CD4-positive, alpha-beta T cell (primary cell): ENCODE measurements at regions not wholly inside any gene's neighbourhood (a gene's known extent, or its start where the extent isn't known, plus 50 kb on each side); places are given as distances from the start of the nearest gene placed in this dataset.

ENCODE experiments used
- ATAC-seq: fragments of 200-7000 bp; cut with Tn5 transposase; one replicate; pipeline ENCODE4 v1.10.0; 2022; ENCODE audit warnings: mild to moderate bottlenecking; ENCODE audit not compliant: poor library complexity
- CTCF ChIA-PET: fragments of 350-600 bp; sonication (Branson Sonifier 250); formaldehyde crosslinking; loops from one replicate; lab custom pipeline; 2021; ENCODE audit warnings: antibody characterized with exemption, inconsistent platforms; lab: Charles Lee
- POLR2A ChIA-PET: fragments of 350-600 bp; sonication (Branson Sonifier 250); formaldehyde crosslinking; loops from one replicate; lab custom pipeline; 2021; ENCODE audit warnings: antibody characterized with exemption, inconsistent platforms; lab: Charles Lee
- DNase-seq, 14 experiments: peaks; one replicate each; pipeline ENCODE4 v3.0.0-alpha.2; 2013 to 2020; ENCODE audit warnings: mixed read lengths in 2 of 14
- H3K27ac ChIP-seq, 2 donors: one replicate each; pipeline versions ENCODE4 v1.5.1 to v1.7.0; 2013; ENCODE audit warnings: low read length in 2 of 2, low read depth in 1 of 2, mild to moderate bottlenecking in 1 of 2
- H3K27me3 ChIP-seq, 2 experiments: 1 replicate in 1 of 2; 2 replicates in 1 of 2; pipeline versions ENCODE4 v1.6.1 to v1.7.0; 2013; ENCODE audit warnings: low read length in 2 of 2, control low read depth in 1 of 2, mild to moderate bottlenecking in 1 of 2, moderate library complexity in 1 of 2; ENCODE audit not compliant: insufficient read depth in 2 of 2, control insufficient read depth in 1 of 2
- H3K36me3 ChIP-seq: one replicate; pipeline ENCODE4 v1.6.1; 2013; ENCODE audit warnings: low read length, control low read depth; ENCODE audit not compliant: insufficient read depth
- H3K4me1 ChIP-seq: one replicate; pipeline ENCODE4 v1.6.1; 2013; ENCODE audit warnings: low read length, control low read depth; ENCODE audit not compliant: insufficient read depth
- H3K4me3 ChIP-seq: one replicate; pipeline ENCODE4 v1.5.1; 2013; ENCODE audit warnings: mild to moderate bottlenecking, low read length, moderate library complexity
- H3K9me3 ChIP-seq, 2 experiments: 1 replicate in 1 of 2; 2 replicates in 1 of 2; pipeline versions ENCODE4 v1.6.1 to v1.7.0; 2013; ENCODE audit warnings: low read length in 2 of 2, mild to moderate bottlenecking in 2 of 2, control low read depth in 1 of 2, moderate library complexity in 1 of 2; ENCODE audit not compliant: control insufficient read depth in 1 of 2, insufficient read depth in 1 of 2
- H3K27ac Mint-ChIP-seq: one replicate; pipeline ENCODE4 v1.8.0; 2020; ENCODE audit warnings: mixed read lengths
- H3K27me3 Mint-ChIP-seq: one replicate; pipeline ENCODE4 v1.8.0; 2021; ENCODE audit warnings: mixed read lengths
- H3K36me3 Mint-ChIP-seq: one replicate; pipeline ENCODE4 v1.8.0; 2021; ENCODE audit warnings: low read depth, mixed read lengths
- H3K4me1 Mint-ChIP-seq: one replicate; pipeline ENCODE4 v1.8.0; 2021; ENCODE audit warnings: low read depth, mixed read lengths
- H3K4me3 Mint-ChIP-seq: one replicate; pipeline ENCODE4 v1.8.0; 2020; ENCODE audit warnings: mild to moderate bottlenecking, mixed read lengths
- H3K9me3 Mint-ChIP-seq: one replicate; pipeline ENCODE4 v1.8.0; 2020; ENCODE audit warnings: mixed read lengths
- CTCF ChIP-seq: fragments of 200-600 bp; IDR thresholded peaks from one replicate; pipeline ENCODE4 v1.8.0; 2022; ENCODE audit warnings: antibody characterized with exemption, mild to moderate bottlenecking
- intact Hi-C, 2 experiments: fragments of 100-400 bp; cut with DNase I in 1 of 2; cut with micrococcal nuclease in 1 of 2; formaldehyde crosslinking; loops; one replicate each; pipeline versions ENCODE4 v1.15.1 to v1.9.0; 2023 to 2025; cut with DNase I, micrococcal nuclease

- H3K4me1 Mint-ChIP-seq, result no peaks in the 10 kb centered on the region
- H3K27me3 Mint-ChIP-seq, result no peaks in the 10 kb centered on the region
- no peak for DNase-seq
- Histone ChIP-seq H3K4me3 (no peak overlapping the region), H3K9me3 (peaks cover 0 to 6% of the 10 kb centered on the region in 2 experiments), H3K36me3 (no peaks in the 10 kb centered on the region), H3K27me3 (no peaks in the 10 kb centered on the region), H3K27ac (no peak overlapping the region), H3K4me1 (no peaks in the 10 kb centered on the region)
- no peak overlapping the region for H3K27ac Mint-ChIP-seq
- TF ChIP-seq CTCF, result no peak
- no peaks in the 10 kb centered on the region for H3K36me3 Mint-ChIP-seq
- ATAC-seq, result no peak
- ChIA-PET CTCF (no interaction called here), POLR2A (no interaction called here)
- peaks cover 8% of the 10 kb centered on the region for H3K9me3 Mint-ChIP-seq
- no peak overlapping the region for H3K4me3 Mint-ChIP-seq
- intact Hi-C loops, result no loop called here
These were observed 980.6 kb downstream of the REEP3 start for GRCh38 chr10:64501807-64502206.

- Mint-ChIP-seq H3K27ac (no peak overlapping the region), H3K9me3 (peaks cover 3% of the 10 kb centered on the region), H3K4me3 (no peak overlapping the region), H3K27me3 (no peaks in the 10 kb centered on the region), H3K4me1 (no peaks in the 10 kb centered on the region), H3K36me3 (no peaks in the 10 kb centered on the region)
- peaks cover 0 to 3% of the 10 kb centered on the region in 2 experiments for H3K9me3 ChIP-seq
- no peaks in the 10 kb centered on the region for H3K36me3 ChIP-seq
- no peak for ATAC-seq
- H3K27ac ChIP-seq, result no peak overlapping the region
- ChIA-PET CTCF (no interaction called here), POLR2A (no interaction called here)
- no peaks in the 10 kb centered on the region for H3K4me1 ChIP-seq
- no peak overlapping the region for H3K4me3 ChIP-seq
- intact Hi-C loops, result no loop called here
- no peak for TF ChIP-seq CTCF
- DNase-seq, result no peak
- no peaks in the 10 kb centered on the region for H3K27me3 ChIP-seq
These were observed 981.7 kb downstream of the REEP3 start for GRCh38 chr10:64502936-64503335.

GRCh38 chr10:64503429-64503828, 982.2 kb downstream of the REEP3 start:
- intact Hi-C loops, result no loop called here
- H3K9me3 ChIP-seq, result peaks cover 0 to 3% of the 10 kb centered on the region in 2 experiments
- H3K4me3 Mint-ChIP-seq, result no peak overlapping the region
- no peak overlapping the region for H3K27ac ChIP-seq
- DNase-seq, result no peak
- POLR2A ChIA-PET, result no interaction called here
- H3K4me1 Mint-ChIP-seq, result no peaks in the 10 kb centered on the region
- H3K27me3 Mint-ChIP-seq, result no peaks in the 10 kb centered on the region
- no peaks in the 10 kb centered on the region for H3K36me3 Mint-ChIP-seq
- H3K9me3 Mint-ChIP-seq, result peaks cover 3% of the 10 kb centered on the region
- no peak for TF ChIP-seq CTCF
- CTCF ChIA-PET, result no interaction called here
- H3K4me1 ChIP-seq, result no peaks in the 10 kb centered on the region
- ATAC-seq, result no peak
- H3K27me3 ChIP-seq, result no peaks in the 10 kb centered on the region
- H3K4me3 ChIP-seq, result no peak overlapping the region
- H3K27ac Mint-ChIP-seq, result no peak overlapping the region
- H3K36me3 ChIP-seq, result no peaks in the 10 kb centered on the region
